ENCODE measurements at regions not wholly inside any gene's neighbourhood (a gene's known extent, or its start where the extent isn't known, plus 50 kb on each side); places are given as distances from the start of the nearest gene placed in this dataset.

- DNase-seq (ENCODE audit: low read depth), result no peak
- no peak for FAIRE-seq
- H3K36me3 ChIP-seq (ENCODE audit: control insufficient read depth, insufficient read depth, low read length), result no peaks in the 10 kb centered on the region
- TF ChIP-seq CTCF (IDR thresholded peaks at IDR 0.05; ENCODE audit: insufficient read depth, low read length, severe bottlenecking), result no peak
- no peak overlapping the region for H3K4me3 ChIP-seq (ENCODE audit: low read depth, low read length)
- H3K27me3 ChIP-seq (ENCODE audit: control insufficient read depth, insufficient read depth, low read length), result no peaks in the 10 kb centered on the region
Observed at GRCh38 chr6:156181506-156181905, 595.7 kb upstream of the ARID1B start.

- FAIRE-seq, result no peak
- no peak for TF ChIP-seq CTCF (IDR thresholded peaks at IDR 0.05; ENCODE audit: insufficient read depth, low read length, severe bottlenecking)
- no peak for DNase-seq (ENCODE audit: low read depth)
Observed at GRCh38 chr6:156175971-156176421, 601.2 kb upstream of the ARID1B start.

GRCh38 chr6:156175433-156175832 is 601.7 kb upstream of the ARID1B start:
- Histone ChIP-seq H3K36me3 (ENCODE audit: control insufficient read depth, insufficient read depth, low read length) (no peaks in the 10 kb centered on the region), H3K4me3 (ENCODE audit: low read depth, low read length) (no peak overlapping the region), H3K27me3 (ENCODE audit: control insufficient read depth, insufficient read depth, low read length) (no peaks in the 10 kb centered on the region)
- DNase-seq (ENCODE audit: low read depth) (no peak), FAIRE-seq (no peak)
- no peak for TF ChIP-seq CTCF (IDR thresholded peaks at IDR 0.05; ENCODE audit: insufficient read depth, low read length, severe bottlenecking)

More at GRCh38 chr6:156175971-156176421, 601.2 kb upstream of the ARID1B start:
- Histone ChIP-seq H3K36me3 (ENCODE audit: control insufficient read depth, insufficient read depth, low read length) (no peaks in the 10 kb centered on the region), H3K4me3 (ENCODE audit: low read depth, low read length) (no peak overlapping the region), H3K27me3 (ENCODE audit: control insufficient read depth, insufficient read depth, low read length) (no peaks in the 10 kb centered on the region)

GRCh38 chr6:156174031-156174890 is 602.9 kb upstream of the ARID1B start:
- FAIRE-seq, result no peak
- H3K4me3 ChIP-seq (ENCODE audit: low read depth, low read length), result no peak overlapping the region
- no peaks in the 10 kb centered on the region for H3K27me3 ChIP-seq (ENCODE audit: control insufficient read depth, insufficient read depth, low read length)
- no peaks in the 10 kb centered on the region for H3K36me3 ChIP-seq (ENCODE audit: control insufficient read depth, insufficient read depth, low read length)
- no peak for DNase-seq (ENCODE audit: low read depth)
- TF ChIP-seq CTCF (IDR thresholded peaks at IDR 0.05; ENCODE audit: insufficient read depth, low read length, severe bottlenecking), result no peak

GRCh38 chr6:156169371-156169770 is 607.8 kb upstream of the ARID1B start:
- no peak for DNase-seq (ENCODE audit: low read depth)
- FAIRE-seq, result no peak

More at GRCh38 chr6:156169371-156169770, 607.8 kb upstream of the ARID1B start:
- no peak for TF ChIP-seq CTCF (IDR thresholded peaks at IDR 0.05; ENCODE audit: insufficient read depth, low read length, severe bottlenecking)
- Histone ChIP-seq H3K27me3 (ENCODE audit: control insufficient read depth, insufficient read depth, low read length) (no peaks in the 10 kb centered on the region), H3K36me3 (ENCODE audit: control insufficient read depth, insufficient read depth, low read length) (no peaks in the 10 kb centered on the region), H3K4me3 (ENCODE audit: low read depth, low read length) (no peak overlapping the region)
